GM19395 (cell line): ENCODE measurements at regions not wholly inside any gene's neighbourhood (a gene's known extent, or its start where the extent isn't known, plus 50 kb on each side); places are given as distances from the start of the nearest gene placed in this dataset.
"Not testable (repeated sequence)": the region's sequence is repeated elsewhere in the genome, so short reads cannot be mapped to it uniquely, and the experiment has no call there.

Source experiments
- ATAC-seq: cut with Tn5 transposase; IDR thresholded peaks from one replicate; pipeline ENCODE4 v1.9.1; 2021; ENCODE audit warnings: mild to moderate bottlenecking, moderate library complexity; ENCODE audit not compliant: unreplicated experiment

DNA sequence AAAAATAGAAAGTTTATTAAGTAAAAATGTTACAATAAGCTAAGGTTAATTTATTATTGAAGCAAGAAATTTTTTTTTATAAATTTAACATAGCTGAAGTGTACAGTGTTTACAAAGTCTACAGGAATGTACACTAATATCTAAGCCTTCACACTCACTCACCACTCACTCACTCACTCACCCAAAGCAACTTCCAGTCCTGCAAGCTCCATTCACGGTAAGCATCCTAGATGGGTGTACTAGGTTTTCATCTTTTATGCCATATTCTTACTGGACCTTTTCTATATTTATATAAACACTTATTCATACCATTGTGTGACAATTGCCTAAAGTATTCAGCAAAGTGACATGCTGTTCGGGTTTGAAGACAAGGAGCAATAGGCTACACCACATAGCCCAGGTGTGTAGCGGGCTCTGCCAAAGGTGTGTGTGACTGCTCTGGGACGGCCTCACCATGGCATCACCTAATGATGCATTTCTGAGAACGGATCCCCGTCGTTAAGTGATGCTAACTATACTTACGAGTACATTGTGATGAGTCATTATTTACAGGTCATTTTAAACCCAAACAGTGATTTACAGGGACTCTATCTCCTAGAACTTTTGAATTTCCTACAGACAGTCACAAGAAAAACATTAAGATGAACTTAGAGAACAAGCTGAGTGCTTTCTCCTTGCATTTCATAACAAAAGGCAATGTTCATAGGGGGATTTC is 76.3 kb upstream of the ID2 start:
- ATAC-seq: no peak

DNA sequence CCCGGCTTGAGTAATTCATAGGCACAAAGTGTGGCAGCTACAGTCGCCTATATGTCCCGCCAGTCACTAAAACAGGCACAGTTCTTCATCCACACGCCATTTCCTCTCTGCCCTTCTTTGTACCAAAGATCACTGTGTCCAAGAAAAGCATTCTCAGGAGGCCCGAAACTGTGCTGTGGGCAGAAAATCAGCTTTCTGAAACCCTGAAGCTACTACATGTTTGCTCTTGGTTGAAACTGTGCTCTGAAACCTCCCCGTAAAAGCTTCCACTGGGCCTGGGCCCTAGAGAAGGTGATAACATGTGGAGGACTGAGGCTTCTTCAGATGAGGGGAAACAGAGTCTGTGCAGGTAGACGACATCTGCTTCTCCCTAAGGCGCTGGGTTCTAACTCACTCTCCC is 75.6 kb upstream of the ID2 start:
- ATAC-seq: peak; percentile 97

DNA sequence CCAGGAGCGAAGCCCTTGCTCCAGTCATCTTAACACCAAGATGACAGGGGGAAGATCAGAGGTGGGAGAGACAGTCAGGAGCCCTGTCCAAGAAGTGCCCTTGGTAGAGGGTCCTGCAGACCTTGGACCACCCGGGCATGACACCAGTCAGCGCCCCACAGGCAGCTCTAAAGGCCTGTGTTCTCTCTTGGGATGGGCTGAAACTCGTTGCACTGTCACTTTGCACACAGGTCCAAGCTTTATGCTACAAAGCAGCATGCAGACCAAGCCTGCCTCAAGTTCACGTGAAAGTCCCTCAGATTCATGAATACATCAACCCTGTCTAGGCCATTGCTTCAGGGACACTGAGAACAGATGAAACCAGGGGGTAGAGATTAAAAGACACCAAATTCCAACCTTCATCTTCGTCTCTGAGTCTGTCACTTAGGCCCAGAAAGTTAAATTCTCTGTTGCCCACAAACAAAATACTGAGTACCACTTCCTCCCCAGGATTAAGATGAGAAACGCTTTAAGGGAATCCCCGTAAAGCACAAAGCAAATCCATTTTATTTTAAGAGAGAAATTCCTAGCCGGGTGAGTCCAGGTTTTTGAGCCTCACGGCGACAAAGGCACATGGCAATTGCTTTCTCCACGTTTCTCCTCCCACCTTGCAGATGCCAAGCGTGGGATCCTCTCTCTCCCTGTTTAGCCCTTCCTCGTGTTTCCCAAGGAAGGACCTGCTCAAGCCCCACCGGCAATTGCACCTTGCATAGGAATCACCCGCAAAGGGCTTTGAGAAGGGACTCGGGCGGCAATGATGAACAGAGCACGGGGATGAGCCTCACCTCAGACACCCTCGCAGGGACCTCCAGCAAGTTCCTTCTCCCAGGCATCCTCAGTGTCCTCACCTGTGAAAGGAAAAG is 75.0 kb upstream of the ID2 start:
- peak; percentile 12 for ATAC-seq

DNA sequence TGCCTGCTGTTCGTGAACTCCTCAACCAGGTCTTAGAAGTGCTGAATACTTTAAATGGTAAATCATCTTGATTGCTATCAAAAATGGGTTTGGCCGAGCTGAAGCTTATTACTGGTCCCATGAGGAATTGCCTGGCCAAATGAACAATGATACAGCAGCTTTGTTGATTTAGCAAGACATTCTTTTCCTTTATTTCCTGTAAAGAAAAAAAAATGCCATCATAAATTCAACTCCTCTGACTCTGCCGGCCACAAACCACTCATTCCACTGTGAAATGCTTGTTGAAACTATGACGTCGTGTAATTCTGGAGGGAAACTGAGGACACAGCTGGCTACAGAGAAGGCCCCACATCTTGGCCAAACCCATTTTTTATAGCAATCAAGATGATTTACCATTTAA is 74.2 kb upstream of the ID2 start:
- ATAC-seq: no peak

DNA sequence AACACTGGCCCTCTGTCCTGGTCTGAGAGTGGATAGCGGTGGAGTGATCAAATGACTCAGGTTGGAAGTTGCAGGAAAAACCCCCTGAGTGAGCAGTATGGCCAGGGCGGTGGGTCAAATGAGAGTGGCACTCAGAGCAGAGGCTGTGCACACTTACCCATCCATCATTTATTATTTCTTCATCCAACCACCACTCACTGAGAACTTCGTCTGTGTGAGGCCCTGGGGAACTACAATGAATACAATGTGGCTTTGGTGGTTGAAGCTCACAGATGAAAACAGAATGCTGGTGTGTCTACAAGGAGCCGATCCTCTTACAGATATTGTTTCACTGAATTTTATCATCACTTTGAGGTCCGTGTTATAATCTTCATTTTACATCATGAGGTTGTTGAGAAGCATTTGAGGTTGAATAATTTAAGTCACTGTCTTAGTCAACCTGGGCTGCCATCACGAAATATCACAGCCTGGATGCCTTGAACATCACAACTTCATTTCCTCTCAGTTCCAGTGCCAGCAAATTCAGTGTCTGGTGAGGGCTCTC is 73.4 kb upstream of the ID2 start:
- ATAC-seq: no peak

DNA sequence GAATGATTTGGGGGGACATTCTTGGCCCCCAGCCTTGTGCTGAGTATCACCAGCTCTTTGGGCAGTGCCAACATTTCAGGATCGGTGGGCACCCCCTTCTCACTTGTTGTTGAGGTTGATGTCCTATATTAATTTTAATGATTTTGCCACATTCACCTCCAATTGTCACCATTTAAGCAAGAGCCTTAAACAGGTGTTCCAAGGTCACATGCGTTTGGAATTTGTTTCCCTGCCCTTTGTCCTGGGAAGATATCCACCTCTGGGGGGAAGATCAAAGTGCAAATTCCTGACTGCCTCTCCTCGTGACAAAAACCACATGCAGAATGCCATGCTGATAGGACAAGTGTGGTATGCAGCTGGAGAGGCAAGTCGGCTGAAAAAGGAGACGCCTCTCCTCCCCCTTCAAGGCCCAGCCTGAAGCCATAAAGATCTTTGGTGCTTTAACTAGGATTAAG is 72.5 kb upstream of the ID2 start:
- ATAC-seq: no peak

DNA sequence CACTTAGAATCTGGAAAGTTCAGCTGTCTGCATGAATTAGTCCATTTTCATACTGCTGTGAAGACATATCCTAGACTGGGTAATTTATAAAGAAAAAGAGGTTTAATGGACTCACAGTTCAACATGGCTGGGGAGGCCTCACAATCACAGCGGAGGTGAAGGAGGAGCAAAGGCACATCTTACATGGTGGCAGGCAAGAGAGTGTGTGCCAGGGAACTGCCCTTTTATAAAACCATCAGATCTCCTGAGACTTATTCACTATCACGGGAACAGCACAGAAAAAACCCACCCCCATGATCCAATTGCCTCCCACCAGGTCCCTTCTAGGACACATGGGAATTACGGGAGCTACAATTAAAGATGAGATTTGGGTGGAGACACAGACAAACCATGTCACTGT is 71.1 kb upstream of the ID2 start:
- ATAC-seq: not testable (repeated sequence)

DNA sequence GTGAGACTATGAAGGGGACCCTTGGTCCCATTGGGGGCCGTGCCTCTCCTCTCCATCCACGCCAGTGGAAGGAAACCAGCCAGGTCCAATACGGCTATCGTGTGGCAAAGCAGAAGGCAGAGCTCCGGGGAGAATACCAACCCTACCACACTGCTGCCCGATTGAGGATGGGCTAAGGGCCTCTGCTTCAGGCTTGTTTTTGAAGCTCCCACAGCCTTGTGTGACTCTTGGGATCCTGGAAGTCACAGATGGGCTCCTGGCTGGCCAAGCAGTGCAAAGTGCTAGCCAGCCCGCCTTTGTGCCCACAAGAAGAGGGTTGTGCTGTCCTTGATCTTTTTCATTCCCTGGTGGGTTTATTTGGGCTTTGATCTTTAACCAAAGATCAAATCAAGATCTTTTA is 70.6 kb upstream of the ID2 start:
- ATAC-seq: no peak

DNA sequence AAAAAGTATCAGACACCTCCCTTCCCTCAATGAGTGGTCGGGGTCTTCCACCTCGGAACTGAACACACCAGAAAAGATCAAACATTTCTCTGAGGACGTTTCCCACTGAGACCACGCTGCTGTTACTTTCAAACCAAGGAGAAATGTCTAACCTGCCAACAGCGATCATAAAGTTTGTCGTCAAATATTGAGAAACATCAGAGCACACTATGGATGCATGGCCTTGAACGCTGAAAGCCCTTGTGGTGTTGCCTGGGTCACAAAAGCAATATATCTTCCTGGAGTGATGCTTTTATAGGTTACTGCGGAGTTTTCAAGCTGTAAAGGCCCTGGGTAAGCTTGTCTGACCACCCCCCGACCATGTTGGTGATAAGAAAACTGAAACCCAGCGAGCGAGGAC is 70.2 kb upstream of the ID2 start:
- ATAC-seq: no peak

DNA sequence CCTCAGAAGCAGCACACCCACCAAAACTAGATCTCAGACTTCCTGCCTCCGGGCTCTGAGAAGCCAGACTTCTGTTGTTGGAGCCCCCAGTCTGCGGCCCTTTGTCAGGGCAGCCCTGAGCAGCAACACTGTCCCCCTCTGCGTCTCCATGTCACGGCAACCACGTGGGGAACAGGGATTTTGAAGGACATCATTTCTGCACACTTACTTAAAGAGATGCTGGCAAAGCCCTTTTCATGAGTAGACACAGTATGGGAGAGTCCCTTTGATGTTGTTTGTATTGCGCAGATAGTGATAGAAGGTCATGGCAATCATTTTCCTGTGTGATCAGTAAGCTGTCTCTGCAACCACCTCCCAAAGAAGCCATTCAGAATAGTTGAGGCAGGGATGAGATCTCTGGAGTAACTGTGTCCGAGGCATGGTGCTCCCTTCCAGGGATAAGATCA is 69.1 kb upstream of the ID2 start:
- ATAC-seq: no peak

DNA sequence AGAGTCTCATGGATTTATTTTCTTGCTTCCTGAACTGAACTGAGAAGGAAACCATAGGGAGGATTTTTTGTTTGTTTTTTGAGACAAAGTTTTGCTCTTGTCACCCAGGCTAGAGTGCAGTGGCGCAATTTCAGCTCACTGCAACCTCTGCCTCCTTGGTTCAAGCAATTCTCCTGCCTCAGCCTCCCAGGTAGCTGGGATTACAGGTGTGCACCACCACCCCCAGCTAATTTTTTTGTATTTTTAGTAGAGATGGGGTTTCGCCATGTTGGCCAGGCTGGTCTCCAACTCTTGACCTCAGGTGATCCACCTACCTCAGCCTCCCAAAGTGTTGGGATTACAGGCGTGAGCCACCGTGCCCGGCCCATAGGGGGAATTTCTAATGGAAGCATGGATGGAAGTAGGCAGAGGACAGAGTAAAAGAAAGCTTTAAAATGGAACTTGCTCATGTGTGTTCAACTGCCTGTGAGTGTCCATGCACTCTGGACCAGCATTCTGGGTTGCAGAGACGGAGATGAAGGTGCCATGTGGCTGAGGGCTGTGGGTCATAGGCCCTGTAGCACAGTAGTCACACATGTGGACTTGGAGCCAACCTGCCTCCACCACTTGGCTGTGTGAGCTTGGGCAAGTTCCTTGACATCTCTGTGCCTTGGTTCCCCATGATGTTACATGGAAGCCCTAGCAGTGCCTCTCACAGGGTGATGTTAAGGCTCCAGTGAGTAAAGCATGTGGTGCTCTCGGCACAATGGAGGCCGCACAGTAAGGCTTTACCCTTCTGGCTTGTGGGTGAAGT is 68.5 kb upstream of the ID2 start:
- not testable (repeated sequence) for ATAC-seq

DNA sequence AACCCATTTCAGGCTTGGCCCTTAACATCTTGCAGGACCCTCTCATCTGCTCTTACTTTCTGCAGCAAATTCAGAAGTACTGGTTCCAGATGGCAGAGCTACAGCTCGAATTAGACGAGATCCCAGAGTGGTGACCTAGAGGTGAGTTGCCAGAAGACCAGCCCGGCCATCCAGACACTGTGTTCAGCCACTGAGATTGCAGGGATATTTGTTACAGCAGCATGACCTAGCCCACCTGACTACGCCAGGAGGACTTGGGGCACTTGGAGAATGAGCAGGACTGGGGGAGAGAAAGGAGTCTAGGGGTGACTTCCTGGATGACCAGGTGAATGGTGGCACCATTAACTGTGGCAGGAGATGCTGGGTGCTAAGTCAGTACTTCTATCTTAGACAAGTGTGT is 67.2 kb upstream of the ID2 start:
- no peak for ATAC-seq

DNA sequence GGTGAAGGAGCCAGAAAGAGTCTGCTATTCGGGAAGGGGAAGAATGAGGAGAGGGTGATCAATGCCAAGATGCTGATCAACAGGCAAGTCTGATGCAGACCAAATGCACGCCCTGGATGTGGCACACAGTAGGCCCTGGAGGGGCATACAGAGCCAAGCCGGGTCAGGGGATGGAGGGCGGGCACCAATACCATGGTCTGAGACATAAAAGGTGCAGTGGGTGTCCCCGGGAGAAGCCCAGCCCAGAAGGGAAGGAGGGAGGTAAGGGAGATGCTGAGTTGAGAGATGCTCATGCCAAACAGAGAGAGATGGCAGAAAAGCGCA is 66.6 kb upstream of the ID2 start:
- no peak for ATAC-seq

DNA sequence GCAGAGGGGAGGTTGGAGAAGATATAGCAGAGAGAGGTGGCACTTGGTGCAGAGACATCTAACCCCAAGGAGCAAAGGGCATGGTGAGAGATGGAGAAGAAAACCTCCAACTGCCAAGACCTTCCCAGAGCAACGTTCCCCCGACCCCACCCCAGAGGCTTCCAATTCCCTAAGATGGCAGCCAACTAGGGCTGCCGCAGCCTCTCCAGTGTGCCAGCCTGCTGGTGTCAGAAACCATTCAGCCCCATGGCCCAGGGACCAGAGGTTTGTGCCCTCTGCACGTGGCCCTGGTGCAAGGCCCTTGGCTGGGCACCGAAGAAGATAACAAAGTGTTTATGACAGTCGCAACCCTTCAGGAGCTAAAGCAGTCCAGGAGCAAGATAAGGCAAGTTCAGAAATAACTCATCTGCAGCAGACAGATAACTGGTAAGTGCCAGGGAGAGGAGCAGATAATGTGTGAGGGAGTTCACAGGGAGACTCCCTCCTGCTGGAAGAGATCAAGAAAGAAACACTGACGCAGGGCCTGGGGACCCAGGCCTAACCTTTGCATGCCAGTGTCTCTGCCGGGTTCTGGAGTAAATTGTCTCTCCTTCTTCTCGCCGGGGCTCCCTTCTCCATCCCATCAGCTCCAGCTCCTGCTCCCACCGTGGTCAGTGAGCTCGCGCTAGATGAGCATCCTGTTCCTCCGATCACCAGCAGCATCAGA is 66.1 kb upstream of the ID2 start:
- no peak for ATAC-seq

DNA sequence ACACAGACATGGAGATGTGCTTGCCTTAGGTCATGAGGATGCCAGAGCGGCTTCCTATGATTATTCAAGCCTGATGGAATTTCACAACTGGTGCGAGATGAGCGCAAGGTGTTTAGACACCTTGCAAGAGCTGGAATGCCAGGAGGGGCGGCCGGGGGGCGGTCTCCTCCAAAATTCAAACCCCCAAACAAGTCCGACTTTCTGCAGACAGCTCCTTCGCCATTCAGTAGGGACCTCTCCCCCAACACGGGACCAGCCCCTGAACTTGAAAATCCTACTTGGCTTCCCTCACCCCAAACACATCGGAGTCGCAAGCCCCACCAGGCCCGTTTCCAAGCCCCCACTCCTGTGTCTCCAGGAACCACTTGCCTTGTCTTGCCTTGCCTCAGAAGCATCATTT is 64.8 kb upstream of the ID2 start:
- no peak for ATAC-seq

DNA sequence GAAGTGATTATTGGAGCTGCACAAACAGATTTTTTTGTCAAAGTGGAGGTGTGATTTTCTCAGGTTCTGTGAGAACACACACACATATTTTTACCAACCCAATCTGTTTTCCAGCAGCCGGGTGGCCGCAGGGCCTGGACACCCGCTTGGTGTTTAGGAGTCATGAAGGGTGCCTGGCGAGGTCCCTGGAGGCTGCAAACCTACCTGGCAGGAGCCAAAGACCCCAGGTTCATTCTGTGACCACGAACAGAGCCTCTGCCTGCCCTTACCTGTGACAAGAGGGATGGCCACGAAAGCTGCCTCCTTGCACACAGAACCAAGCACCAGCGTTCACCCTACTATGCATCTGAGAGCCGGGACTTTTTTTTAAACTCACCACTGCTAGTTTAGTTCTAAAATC is 64.3 kb upstream of the ID2 start:
- no peak for ATAC-seq

DNA sequence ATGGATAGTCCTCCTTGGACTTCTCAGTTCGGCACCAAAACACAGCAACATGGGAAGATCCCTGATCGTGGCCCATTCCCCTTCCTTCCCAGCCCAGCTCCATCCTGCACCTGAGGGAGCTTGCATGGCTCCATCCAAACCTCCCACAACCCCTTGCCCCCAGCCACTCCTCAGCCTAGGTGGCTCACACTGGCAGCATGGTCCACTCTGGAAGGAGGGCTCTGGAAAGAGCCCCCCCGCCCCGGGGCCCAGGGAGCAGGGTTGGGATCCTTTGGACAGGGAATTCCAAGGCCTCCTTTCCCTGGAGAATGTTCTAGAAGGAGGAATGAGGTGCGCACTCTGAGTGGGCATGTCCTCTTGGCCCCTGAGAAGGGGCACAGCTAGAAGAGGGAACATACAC is 62.8 kb upstream of the ID2 start:
- ATAC-seq: no peak

DNA sequence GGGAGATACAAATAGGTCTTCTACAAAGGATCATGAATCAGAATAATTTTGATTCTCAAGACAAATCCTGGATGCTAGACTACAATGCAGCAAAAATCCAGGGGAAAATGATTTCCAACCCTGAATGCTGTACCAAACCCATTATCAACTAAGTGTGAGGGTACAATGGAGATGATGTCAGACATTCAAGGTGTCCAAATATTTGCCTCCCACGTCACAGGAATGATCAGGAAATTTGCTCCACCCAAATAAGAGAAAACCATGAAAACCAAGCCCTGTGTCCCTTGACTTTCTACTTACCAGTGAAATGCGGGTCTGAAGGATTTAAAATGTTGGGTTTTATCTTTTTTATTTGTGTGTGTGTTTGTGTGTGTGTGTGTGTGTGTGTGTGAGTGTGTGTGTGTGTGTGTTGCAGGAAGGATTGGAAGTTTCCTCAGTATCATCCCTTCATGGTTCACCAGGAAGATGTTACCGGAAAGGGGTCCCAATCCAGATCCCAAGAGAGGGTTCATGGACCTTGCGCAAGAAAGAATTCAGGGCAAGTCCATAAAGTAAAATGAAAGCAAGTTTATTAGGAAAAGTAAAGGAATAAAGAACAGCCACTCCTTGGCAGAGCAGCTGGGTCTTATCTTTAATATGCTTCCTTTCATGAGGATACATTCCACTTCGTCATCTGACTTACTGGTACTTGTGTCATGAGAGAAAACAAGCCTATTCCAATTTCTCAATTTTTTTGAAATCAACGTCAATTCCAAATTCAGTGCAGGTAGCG is 61.1 kb upstream of the ID2 start:
- no peak for ATAC-seq

DNA sequence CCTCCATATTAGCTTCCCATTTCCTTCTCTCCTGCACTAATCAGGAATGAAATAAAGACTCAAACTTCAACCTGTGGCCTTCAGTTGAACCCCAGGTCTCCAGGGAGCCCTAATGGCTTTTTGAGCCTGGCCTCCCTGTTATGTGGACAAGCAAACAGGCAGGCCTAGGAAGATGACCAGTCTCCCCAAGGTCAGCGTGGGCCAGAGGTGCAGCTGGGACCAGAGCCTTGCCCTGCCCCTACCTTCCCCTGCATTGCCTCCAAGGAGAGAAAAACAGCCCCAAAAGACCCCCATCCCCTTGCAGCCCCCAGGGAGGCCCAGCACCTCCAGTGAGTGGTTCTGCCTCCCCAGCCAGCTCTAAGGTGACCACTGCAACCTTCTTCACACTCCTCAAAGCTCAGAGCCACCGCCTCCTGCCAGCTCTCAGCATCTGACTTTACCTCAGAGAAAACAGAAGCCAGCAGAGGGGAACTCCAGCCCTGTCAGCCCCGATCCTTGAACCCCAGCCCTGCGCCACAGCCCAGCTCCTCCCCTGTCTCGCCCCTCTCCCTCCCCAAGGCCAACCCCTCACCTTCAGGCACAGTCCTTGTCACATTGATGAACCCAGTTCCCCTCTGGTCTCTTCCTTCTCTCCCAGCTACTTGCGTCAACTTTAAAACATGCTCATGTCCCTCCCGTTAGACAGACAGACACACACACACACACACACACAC is 59.5 kb upstream of the ID2 start:
- ATAC-seq: no peak
